GM06990 (cell line): ENCODE measurements at regions not wholly inside any gene's neighbourhood (a gene's known extent, or its start where the extent isn't known, plus 50 kb on each side); places are given as distances from the start of the nearest gene placed in this dataset.

Source experiments
- DNase-seq: peaks from one replicate; pipeline ENCODE4 v3.0.0-alpha.2; 2011; ENCODE audit not compliant: insufficient read length; ENCODE audit errors: extremely low read depth
- H3K27me3 ChIP-seq: replicated peaks from 2 replicates; pipeline ENCODE4 v1.6.0; 2011; ENCODE audit warnings: low read length; ENCODE audit not compliant: control insufficient read depth, insufficient read depth
- H3K36me3 ChIP-seq: 2 replicates; pipeline ENCODE4 v1.5.1; 2011; ENCODE audit warnings: low read length; ENCODE audit not compliant: control insufficient read depth, insufficient read depth
- H3K4me3 ChIP-seq: replicated peaks from 2 replicates; pipeline ENCODE4 v1.5.1; 2011; ENCODE audit warnings: low read depth, mild to moderate bottlenecking, control low read depth, low read length
- TF ChIP-seq, protein P1 (sequence below): IDR thresholded peaks from 2 replicates; pipeline ENCODE4 v1.5.1; 2011; ENCODE audit warnings: low read length, control low read depth, mild to moderate bottlenecking, inconsistent platforms; ENCODE audit not compliant: insufficient read depth, poor library complexity, severe bottlenecking

DNA sequence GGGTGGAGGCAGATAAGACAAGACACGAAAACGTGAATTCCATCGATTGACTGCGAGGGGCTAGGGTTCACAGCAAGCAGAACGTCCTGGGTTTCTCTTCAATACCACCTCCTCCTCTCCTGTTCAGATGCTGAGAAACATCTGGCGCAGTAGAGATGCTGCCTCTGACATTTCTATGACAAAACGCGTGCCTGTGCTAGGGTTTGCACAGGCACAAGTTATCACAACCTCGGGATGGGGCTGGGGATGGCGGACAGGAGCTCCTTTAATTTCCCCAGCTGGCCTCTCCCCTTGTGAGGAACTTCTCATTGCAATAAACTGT, 99.8 kb upstream of the SVIL start:
- no peak for DNase-seq
- Histone ChIP-seq H3K36me3 (no peaks in the 10 kb centered on the region), H3K4me3 (peak overlapping the region; percentile 61; the same call in 1 of the 2 replicates), H3K27me3 (peaks cover 3% of the 10 kb centered on the region)
- TF ChIP-seq, protein P1, sequence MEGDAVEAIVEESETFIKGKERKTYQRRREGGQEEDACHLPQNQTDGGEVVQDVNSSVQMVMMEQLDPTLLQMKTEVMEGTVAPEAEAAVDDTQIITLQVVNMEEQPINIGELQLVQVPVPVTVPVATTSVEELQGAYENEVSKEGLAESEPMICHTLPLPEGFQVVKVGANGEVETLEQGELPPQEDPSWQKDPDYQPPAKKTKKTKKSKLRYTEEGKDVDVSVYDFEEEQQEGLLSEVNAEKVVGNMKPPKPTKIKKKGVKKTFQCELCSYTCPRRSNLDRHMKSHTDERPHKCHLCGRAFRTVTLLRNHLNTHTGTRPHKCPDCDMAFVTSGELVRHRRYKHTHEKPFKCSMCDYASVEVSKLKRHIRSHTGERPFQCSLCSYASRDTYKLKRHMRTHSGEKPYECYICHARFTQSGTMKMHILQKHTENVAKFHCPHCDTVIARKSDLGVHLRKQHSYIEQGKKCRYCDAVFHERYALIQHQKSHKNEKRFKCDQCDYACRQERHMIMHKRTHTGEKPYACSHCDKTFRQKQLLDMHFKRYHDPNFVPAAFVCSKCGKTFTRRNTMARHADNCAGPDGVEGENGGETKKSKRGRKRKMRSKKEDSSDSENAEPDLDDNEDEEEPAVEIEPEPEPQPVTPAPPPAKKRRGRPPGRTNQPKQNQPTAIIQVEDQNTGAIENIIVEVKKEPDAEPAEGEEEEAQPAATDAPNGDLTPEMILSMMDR, result no peak

DNA sequence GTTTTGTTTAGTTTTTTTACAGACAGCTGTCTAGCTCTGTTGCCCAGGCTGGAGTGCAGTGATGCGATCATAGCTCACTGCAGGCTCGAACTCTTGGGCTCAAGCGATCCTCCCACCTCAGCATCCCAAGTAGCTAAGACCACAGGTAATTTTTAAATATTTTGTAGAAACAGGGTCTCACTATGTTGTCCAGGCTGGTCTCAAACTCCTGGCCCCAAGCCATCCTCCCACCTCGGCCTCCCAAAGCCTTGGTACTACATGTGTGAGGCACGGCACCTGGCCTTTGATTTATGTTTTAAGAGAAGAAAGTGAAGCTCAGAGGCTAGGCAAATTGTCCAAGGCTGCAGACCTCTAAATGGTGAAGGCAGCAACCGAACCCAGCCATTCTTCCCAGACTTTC, 98.6 kb upstream of the SVIL start:
- TF ChIP-seq, protein P1, result no peak
- Histone ChIP-seq H3K4me3 (no peak overlapping the region), H3K36me3 (no peaks in the 10 kb centered on the region), H3K27me3 (peaks cover 3% of the 10 kb centered on the region)
- no peak for DNase-seq

DNA sequence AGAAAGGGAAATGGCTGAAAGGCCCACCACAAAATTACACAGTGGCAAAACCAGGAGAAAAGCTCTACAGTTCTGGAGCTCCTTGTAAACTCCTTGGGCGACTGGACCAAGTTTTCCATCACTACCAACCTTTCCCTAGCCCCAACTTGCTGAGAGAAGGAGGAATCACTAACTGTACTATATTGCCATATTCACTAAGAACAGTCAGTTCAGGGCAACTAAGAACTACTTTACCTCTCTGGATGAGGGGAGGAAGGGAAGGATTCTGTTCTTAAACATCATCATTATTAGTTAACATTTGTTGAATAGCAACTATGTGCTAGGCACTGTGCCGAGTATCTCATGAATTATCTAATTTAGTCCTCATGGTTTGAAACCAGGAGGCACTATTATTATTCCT, 98.1 kb upstream of the SVIL start:
- no peak for DNase-seq
- H3K4me3 ChIP-seq, result no peak overlapping the region
- H3K36me3 ChIP-seq, result no peaks in the 10 kb centered on the region
- TF ChIP-seq, protein P1, result no peak
- H3K27me3 ChIP-seq, result peaks cover 3% of the 10 kb centered on the region

DNA sequence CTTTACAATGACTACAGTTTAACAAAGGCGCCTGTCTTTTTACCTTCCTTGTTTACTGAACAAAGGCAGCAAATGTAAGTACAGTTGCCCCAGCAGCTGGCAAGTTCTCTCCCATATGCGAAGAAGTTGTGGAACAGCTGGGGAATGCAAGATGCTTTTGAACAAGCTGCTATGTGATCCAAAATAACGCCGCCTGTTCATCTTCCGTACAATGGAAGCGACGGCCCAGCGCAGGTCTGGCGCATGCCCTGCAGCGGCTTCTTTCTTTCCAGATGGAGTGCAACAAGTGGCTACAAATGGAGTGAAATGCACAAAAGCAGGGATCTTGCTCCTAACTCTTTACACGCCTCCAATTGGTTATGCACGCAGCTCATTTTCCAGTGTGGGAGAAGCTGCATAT, 97.0 kb upstream of the SVIL start:
- peaks cover 3% of the 10 kb centered on the region for H3K27me3 ChIP-seq
- DNase-seq, result no peak
- no peak overlapping the region for H3K4me3 ChIP-seq
- TF ChIP-seq, protein P1, result no peak
- H3K36me3 ChIP-seq, result no peaks in the 10 kb centered on the region

DNA sequence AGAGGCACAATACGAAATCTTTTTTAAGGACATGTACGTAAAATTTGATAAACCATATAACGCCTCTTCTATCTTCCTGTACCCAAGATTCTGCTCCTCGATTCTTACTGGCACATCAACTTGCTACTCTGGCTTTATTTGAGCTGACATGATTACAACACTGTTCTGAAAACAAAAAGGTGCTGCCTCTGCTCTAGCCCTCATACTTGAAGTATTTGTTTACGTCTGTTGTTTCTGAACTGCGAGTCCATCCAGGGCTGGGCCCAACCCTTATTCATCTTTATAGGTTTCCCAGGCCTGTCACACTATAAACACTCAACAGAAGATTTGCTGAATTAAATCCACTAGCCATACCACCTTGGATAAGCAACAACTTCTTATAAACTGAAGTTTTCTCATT, 96.2 kb upstream of the SVIL start:
- Histone ChIP-seq H3K4me3 (no peak overlapping the region), H3K27me3 (peaks cover 3% of the 10 kb centered on the region), H3K36me3 (no peaks in the 10 kb centered on the region)
- no peak for DNase-seq
- TF ChIP-seq, protein P1, result no peak

DNA sequence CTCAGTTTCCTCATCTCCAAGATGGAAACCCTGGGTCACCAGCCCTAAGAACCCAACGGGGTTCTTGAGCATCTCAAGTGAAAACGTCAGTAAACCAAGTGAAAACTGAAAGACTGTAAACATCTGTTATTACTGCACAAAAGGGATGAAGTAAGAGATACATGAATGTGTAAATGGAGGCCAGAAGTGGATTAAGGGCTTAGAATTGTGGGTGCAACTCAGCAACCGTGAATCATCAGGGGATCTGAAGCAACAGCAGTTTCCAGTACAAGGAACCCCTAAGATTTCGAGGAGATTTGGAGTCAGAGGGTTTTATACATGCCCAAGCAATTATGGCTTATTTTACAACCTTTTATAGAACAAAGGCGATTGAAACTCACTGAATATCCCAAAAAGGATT, 95.7 kb upstream of the SVIL start:
- Histone ChIP-seq H3K36me3 (no peaks in the 10 kb centered on the region), H3K4me3 (no peak overlapping the region), H3K27me3 (peaks cover 3% of the 10 kb centered on the region)
- TF ChIP-seq, protein P1, result no peak
- no peak for DNase-seq
